ENCODE measurements at regions not wholly inside any gene's neighbourhood (a gene's known extent, or its start where the extent isn't known, plus 50 kb on each side); places are given as distances from the start of the nearest gene placed in this dataset.

DNA sequence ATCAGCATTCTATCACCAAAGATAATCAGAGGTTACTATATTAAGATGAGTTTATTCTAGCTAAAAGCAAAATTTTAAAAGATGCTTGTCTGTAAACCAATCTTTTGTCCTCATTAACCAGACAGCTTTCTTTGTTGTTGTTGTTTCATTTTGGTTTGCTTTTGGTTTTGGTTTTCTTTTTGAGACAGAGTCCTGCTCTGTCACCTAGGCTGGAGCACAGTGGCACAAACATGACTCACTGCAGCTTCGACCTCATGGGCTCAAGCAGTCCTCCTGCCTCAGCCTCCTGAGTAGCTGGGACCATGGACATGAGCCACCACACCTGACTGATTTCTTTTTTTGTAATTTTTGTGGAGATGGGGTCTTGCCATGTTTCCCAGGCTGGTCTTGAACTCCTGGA, 102.9 kb downstream of the COX18 start:
- TF ChIP-seq, protein P1, sequence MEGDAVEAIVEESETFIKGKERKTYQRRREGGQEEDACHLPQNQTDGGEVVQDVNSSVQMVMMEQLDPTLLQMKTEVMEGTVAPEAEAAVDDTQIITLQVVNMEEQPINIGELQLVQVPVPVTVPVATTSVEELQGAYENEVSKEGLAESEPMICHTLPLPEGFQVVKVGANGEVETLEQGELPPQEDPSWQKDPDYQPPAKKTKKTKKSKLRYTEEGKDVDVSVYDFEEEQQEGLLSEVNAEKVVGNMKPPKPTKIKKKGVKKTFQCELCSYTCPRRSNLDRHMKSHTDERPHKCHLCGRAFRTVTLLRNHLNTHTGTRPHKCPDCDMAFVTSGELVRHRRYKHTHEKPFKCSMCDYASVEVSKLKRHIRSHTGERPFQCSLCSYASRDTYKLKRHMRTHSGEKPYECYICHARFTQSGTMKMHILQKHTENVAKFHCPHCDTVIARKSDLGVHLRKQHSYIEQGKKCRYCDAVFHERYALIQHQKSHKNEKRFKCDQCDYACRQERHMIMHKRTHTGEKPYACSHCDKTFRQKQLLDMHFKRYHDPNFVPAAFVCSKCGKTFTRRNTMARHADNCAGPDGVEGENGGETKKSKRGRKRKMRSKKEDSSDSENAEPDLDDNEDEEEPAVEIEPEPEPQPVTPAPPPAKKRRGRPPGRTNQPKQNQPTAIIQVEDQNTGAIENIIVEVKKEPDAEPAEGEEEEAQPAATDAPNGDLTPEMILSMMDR (IDR thresholded peaks at IDR 0.05), result no peak
- no peak for TF ChIP-seq POLR2AphosphoS5 (IDR thresholded peaks at IDR 0.05; ENCODE audit: insufficient read depth in 1 of 2, low read depth in 1 of 2)
